NOMO-1 (cell line): ENCODE measurements at regions not wholly inside any gene's neighbourhood (a gene's known extent, or its start where the extent isn't known, plus 50 kb on each side); places are given as distances from the start of the nearest gene placed in this dataset.

Experiments used
- DNase-seq, 2 experiments: peaks; one replicate each; lab custom pipeline; 2025; ENCODE audit not compliant: unreplicated experiment in 2 of 2; lab: John Stamatoyannopoulos, UW

- no peak for DNase-seq
Observed at GRCh38 chr15:61743345-61743909, 316.8 kb downstream of the VPS13C start.

GRCh38 chr15:61742591-61742990 is 317.7 kb downstream of the VPS13C start:
- DNase-seq, result no peak

GRCh38 chr15:61736790-61737189 is 323.5 kb downstream of the VPS13C start:
- no peak for DNase-seq

GRCh38 chr15:61731099-61731498 is 329.1 kb downstream of the VPS13C start:
- DNase-seq, result no peak

- no peak for DNase-seq
Observed at GRCh38 chr15:61729646-61730045, 330.6 kb downstream of the VPS13C start.

- no peak for DNase-seq
Observed at GRCh38 chr15:61726166-61726565, 334.1 kb downstream of the VPS13C start.

- DNase-seq, result no peak
Observed at GRCh38 chr15:61725251-61725650, 335.0 kb downstream of the VPS13C start.

GRCh38 chr15:61724251-61724939 is 335.9 kb downstream of the VPS13C start:
- DNase-seq, result no peak

GRCh38 chr15:61721418-61721817 is 338.8 kb downstream of the VPS13C start:
- DNase-seq, result no peak

- DNase-seq, result no peak
Observed at GRCh38 chr15:61720197-61720704, 340.0 kb downstream of the VPS13C start.

GRCh38 chr15:61715082-61715481 is 345.2 kb downstream of the VPS13C start:
- DNase-seq, result no peak

- DNase-seq, result no peak
Observed at GRCh38 chr15:61712129-61712759, 348.0 kb downstream of the VPS13C start.

- DNase-seq, result no peak
Observed at GRCh38 chr15:61702224-61703020, 357.8 kb downstream of the VPS13C start.

GRCh38 chr15:61701455-61701854 is 358.8 kb downstream of the VPS13C start:
- no peak for DNase-seq

- DNase-seq, result no peak
Observed at GRCh38 chr15:61700803-61701202, 359.4 kb downstream of the VPS13C start.

- DNase-seq, result no peak
Observed at GRCh38 chr15:61697796-61698195, 362.5 kb downstream of the VPS13C start.

- no peak for DNase-seq
Observed at GRCh38 chr15:61689067-61689466, 371.2 kb downstream of the VPS13C start.

- no peak for DNase-seq
Observed at GRCh38 chr15:61687651-61688050, 372.6 kb downstream of the VPS13C start.

- DNase-seq, result no peak
Observed at GRCh38 chr15:61687124-61687523, 373.1 kb downstream of the VPS13C start.

GRCh38 chr15:61685971-61686370 is 374.3 kb downstream of the VPS13C start:
- DNase-seq, result no peak

GRCh38 chr15:61685534-61685933 is 374.7 kb downstream of the VPS13C start:
- DNase-seq, result no peak
